ENCODE measurements at regions not wholly inside any gene's neighbourhood (a gene's known extent, or its start where the extent isn't known, plus 50 kb on each side); places are given as distances from the start of the nearest gene placed in this dataset.

DNA sequence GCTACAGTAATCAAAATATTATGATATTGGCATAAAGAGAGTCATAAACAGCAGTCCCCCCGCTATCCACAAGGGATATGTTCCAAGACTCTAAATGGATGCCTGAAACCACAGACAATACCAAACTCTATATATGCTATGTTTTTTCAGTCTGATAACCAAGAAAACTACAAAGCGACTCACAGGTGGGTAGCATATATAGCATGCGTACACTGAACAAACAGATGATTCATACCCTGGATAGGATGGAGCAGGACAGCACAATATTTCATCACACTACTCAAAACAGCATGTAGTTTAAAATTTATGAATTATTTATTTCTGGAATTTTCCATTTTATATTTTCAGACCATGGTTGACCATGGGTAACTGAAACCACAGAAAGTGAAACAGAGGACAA, 87.0 kb upstream of the PPP2R3A start:
- DNase-seq (ENCODE audit: low spot score) (no peak), ATAC-seq (ENCODE audit: insufficient number of reproducible peaks, low FRiP score, low read depth) (no peak)
- TF ChIP-seq, protein P1, sequence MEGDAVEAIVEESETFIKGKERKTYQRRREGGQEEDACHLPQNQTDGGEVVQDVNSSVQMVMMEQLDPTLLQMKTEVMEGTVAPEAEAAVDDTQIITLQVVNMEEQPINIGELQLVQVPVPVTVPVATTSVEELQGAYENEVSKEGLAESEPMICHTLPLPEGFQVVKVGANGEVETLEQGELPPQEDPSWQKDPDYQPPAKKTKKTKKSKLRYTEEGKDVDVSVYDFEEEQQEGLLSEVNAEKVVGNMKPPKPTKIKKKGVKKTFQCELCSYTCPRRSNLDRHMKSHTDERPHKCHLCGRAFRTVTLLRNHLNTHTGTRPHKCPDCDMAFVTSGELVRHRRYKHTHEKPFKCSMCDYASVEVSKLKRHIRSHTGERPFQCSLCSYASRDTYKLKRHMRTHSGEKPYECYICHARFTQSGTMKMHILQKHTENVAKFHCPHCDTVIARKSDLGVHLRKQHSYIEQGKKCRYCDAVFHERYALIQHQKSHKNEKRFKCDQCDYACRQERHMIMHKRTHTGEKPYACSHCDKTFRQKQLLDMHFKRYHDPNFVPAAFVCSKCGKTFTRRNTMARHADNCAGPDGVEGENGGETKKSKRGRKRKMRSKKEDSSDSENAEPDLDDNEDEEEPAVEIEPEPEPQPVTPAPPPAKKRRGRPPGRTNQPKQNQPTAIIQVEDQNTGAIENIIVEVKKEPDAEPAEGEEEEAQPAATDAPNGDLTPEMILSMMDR (IDR thresholded peaks at IDR 0.05) = no peak
- Histone ChIP-seq H3K9me3 (no peaks in the 10 kb centered on the region), H3K4me1 (ENCODE audit: control insufficient read depth in 1 of 2, low read depth in 2 of 2) (no peaks in the 10 kb centered on the region), H3K27ac (no peak overlapping the region), H3K27me3 (replicated peaks; ENCODE audit: insufficient read depth) (no peaks in the 10 kb centered on the region), H3K36me3 (no peaks in the 10 kb centered on the region), H3K4me3 (no peak overlapping the region)

DNA sequence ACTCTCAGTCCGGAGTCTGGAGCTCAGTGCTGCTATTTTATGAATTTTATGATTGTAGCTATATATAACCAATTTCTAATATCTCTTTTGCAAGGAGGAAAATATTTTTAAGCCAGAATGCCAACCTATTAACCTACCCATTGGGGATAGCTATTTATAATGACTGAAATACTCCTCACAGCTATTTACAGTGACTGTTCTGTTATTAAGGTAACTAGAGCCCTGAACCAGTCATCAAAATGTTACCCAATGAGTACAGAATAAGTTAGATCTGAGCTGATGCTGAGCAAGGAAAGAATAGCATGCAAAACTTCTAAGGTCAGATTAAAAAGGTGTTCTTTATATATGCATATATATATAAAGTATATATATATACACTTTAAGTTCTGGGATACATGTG, 79.6 kb upstream of the PPP2R3A start:
- H3K27me3 ChIP-seq (replicated peaks; ENCODE audit: insufficient read depth) = no peaks in the 10 kb centered on the region
- ATAC-seq (ENCODE audit: insufficient number of reproducible peaks, low FRiP score, low read depth) (no peak), DNase-seq (ENCODE audit: low spot score) (no peak)
- H3K9me3 ChIP-seq = no peaks in the 10 kb centered on the region
- no peak overlapping the region for H3K27ac ChIP-seq
- H3K4me3 ChIP-seq = no peak overlapping the region
- H3K36me3 ChIP-seq = no peaks in the 10 kb centered on the region
- TF ChIP-seq, protein P1 (IDR thresholded peaks at IDR 0.05) = no peak
- no peaks in the 10 kb centered on the region for H3K4me1 ChIP-seq (ENCODE audit: control insufficient read depth in 1 of 2, low read depth in 2 of 2)

DNA sequence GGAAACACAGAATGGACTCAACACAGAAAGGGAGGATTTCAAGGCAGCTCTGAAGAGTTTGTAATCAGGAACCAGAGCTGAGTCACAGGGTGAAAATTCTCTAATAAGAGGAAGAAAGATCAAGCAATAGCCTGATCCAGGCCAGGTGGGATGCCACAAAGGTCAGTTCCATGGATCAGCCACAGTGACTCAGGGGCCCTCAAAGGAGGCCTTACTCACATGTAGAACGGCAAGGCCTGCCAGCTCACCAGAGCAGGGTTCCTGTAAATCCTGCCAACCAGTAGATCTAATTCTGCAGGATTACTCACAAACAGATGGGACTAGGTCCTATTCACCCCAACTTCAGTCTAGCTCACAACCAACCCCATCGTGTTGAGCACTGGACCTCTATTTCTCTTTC, 78.3 kb upstream of the PPP2R3A start:
- Histone ChIP-seq H3K9me3 (no peaks in the 10 kb centered on the region), H3K27ac (no peak overlapping the region), H3K27me3 (replicated peaks; ENCODE audit: insufficient read depth) (no peaks in the 10 kb centered on the region), H3K36me3 (no peaks in the 10 kb centered on the region), H3K4me1 (ENCODE audit: control insufficient read depth in 1 of 2, low read depth in 2 of 2) (no peaks in the 10 kb centered on the region), H3K4me3 (no peak overlapping the region)
- no peak for ATAC-seq (ENCODE audit: insufficient number of reproducible peaks, low FRiP score, low read depth)
- DNase-seq (ENCODE audit: low spot score) = no peak
- TF ChIP-seq, protein P1 (IDR thresholded peaks at IDR 0.05) = no peak

DNA sequence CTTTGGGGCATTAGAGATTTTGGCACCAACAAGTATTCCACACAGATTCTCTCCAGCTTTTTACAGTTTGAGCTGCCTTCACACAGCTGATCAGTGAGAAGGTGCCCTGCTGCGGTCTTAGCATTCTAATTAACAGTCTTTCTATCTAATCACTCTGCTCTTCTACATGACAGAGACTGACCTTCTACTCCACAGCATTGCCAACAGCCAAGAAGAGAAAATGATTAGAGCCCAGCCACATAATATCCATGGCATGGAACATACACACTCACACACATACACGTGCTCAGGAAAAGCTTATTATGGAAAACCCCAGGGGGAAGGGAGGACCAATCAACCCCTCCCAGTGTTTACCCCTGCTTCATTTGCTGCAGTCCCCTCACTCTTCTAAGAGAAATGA, 76.1 kb upstream of the PPP2R3A start:
- DNase-seq (ENCODE audit: low spot score) (no peak), ATAC-seq (ENCODE audit: insufficient number of reproducible peaks, low FRiP score, low read depth) (no peak)
- no peak overlapping the region for H3K4me3 ChIP-seq
- no peaks in the 10 kb centered on the region for H3K4me1 ChIP-seq (ENCODE audit: control insufficient read depth in 1 of 2, low read depth in 2 of 2)
- no peaks in the 10 kb centered on the region for H3K36me3 ChIP-seq
- no peaks in the 10 kb centered on the region for H3K27me3 ChIP-seq (replicated peaks; ENCODE audit: insufficient read depth)
- no peaks in the 10 kb centered on the region for H3K9me3 ChIP-seq
- no peak overlapping the region for H3K27ac ChIP-seq
- TF ChIP-seq, protein P1 (IDR thresholded peaks at IDR 0.05) = no peak

DNA sequence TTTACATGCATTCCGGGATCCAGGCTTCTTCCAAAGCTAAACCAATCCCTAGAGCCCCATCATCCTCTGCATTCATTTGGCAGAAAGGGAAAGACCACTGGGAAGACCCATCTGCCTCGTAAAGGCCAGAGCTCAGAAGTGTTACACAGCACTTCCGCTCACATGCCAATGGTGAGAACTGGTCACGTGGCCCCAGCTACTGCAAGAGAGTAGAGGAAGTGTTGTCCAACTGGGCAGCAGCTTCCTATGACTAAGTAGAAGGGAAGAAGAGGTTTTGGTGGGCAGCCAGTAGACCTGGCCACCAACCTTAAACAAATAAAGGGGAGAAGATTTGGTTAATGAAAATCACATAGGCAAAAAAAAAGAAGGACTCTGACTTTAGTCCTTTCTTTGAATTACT, 74.4 kb upstream of the PPP2R3A start:
- no peaks in the 10 kb centered on the region for H3K36me3 ChIP-seq
- TF ChIP-seq, protein P1 (IDR thresholded peaks at IDR 0.05) = no peak
- H3K4me3 ChIP-seq = no peak overlapping the region
- H3K9me3 ChIP-seq = no peaks in the 10 kb centered on the region
- H3K4me1 ChIP-seq (ENCODE audit: control insufficient read depth in 1 of 2, low read depth in 2 of 2) = no peaks in the 10 kb centered on the region
- H3K27me3 ChIP-seq (replicated peaks; ENCODE audit: insufficient read depth) = no peaks in the 10 kb centered on the region
- no peak for ATAC-seq (ENCODE audit: insufficient number of reproducible peaks, low FRiP score, low read depth)
- H3K27ac ChIP-seq = no peak overlapping the region
- no peak for DNase-seq (ENCODE audit: low spot score)
